ENCODE measurements at regions not wholly inside any gene's neighbourhood (a gene's known extent, or its start where the extent isn't known, plus 50 kb on each side); places are given as distances from the start of the nearest gene placed in this dataset.
A peak's percentile ranks its signal among the peaks of the same experiment; 100 is the strongest.

- WGBS, 2 donors: 83 to 84% methylated on average over 16 of the region's 16 CpGs
- TF ChIP-seq CTCF (IDR thresholded peaks at IDR 0.05): no peak
- no peak for TF ChIP-seq POLR2A (IDR thresholded peaks at IDR 0.05)
- no peak overlapping the region for H3K4me3 ChIP-seq (ENCODE audit: low read depth, poor library complexity, severe bottlenecking)
- intact Hi-C loops (cut with DNase I; ENCODE audit: low total_unique reads): no loop called here
- DNase-seq (ENCODE audit: low spot score in 2 of 2): peak in 1 of 2 donors; percentile 53
These were observed 285.7 kb upstream of the GALNT17 start for GRCh38 chr7:70846208-70846607.

- intact Hi-C loops (cut with DNase I; ENCODE audit: low total_unique reads): no loop called here
- TF ChIP-seq POLR2A (IDR thresholded peaks at IDR 0.05) (no peak), CTCF (IDR thresholded peaks at IDR 0.05) (no peak)
- H3K4me3 ChIP-seq (ENCODE audit: low read depth, poor library complexity, severe bottlenecking): no peak overlapping the region
- 90 to 91% methylated on average over 3 of the region's 3 CpGs for WGBS, 2 donors
- no peak for DNase-seq (ENCODE audit: low spot score in 2 of 2)
These were observed 282.2 kb upstream of the GALNT17 start for GRCh38 chr7:70849580-70850235.

- WGBS, 2 donors: 75 to 93% methylated on average over 1 of the region's 1 CpG
- TF ChIP-seq POLR2A (IDR thresholded peaks at IDR 0.05): no peak
- no peak for TF ChIP-seq CTCF (IDR thresholded peaks at IDR 0.05)
- DNase-seq (ENCODE audit: low spot score in 2 of 2): no peak
- no peak overlapping the region for H3K4me3 ChIP-seq (ENCODE audit: low read depth, poor library complexity, severe bottlenecking)
- intact Hi-C loops (cut with DNase I; ENCODE audit: low total_unique reads): loop anchor here (5.0 kb wide), 1 partner anchor 877 kb away; no protein-coding TSS in a partner anchor
These were observed 276.6 kb upstream of the GALNT17 start for GRCh38 chr7:70855373-70855772.

GRCh38 chr7:70856901-70857630, 274.9 kb upstream of the GALNT17 start:
- WGBS, 2 donors: 10 to 14% methylated on average over 4 of the region's 4 CpGs

GRCh38 chr7:70857793-70858545, 274.0 kb upstream of the GALNT17 start:
- intact Hi-C loops (cut with DNase I; ENCODE audit: low total_unique reads): loop anchor here (5.0 kb wide), 1 partner anchor 874 kb away; no protein-coding TSS in a partner anchor
- TF ChIP-seq POLR2A (IDR thresholded peaks at IDR 0.05) (no peak), CTCF (IDR thresholded peaks at IDR 0.05) (no peak)
- WGBS, 2 donors: 87 to 88% methylated on average over 2 of the region's 2 CpGs
- no peak overlapping the region for H3K4me3 ChIP-seq (ENCODE audit: low read depth, poor library complexity, severe bottlenecking)
- no peak for DNase-seq (ENCODE audit: low spot score in 2 of 2)

More at GRCh38 chr7:70856901-70857630, 274.9 kb upstream of the GALNT17 start:
- intact Hi-C loops (cut with DNase I; ENCODE audit: low total_unique reads): loop anchor here (5.0 kb wide), 1 partner anchor 875 kb away; no protein-coding TSS in a partner anchor
- TF ChIP-seq CTCF (IDR thresholded peaks at IDR 0.05) (no peak), POLR2A (IDR thresholded peaks at IDR 0.05) (no peak)
- no peak overlapping the region for H3K4me3 ChIP-seq (ENCODE audit: low read depth, poor library complexity, severe bottlenecking)
- peak; percentile 31 to 90 for DNase-seq (ENCODE audit: low spot score in 2 of 2)
